GM12878 (cell line): ENCODE measurements at regions not wholly inside any gene's neighbourhood (a gene's known extent, or its start where the extent isn't known, plus 50 kb on each side); places are given as distances from the start of the nearest gene placed in this dataset.
"Not testable (repeated sequence)": the region's sequence is repeated elsewhere in the genome, so short reads cannot be mapped to it uniquely, and the experiment has no call there.

Experiments used
- ATAC-seq: fragments of 200-7000 bp; cut with Tn5 transposase; 3 replicates; pipeline ENCODE4 v1.9.1; 2020; ENCODE audit warnings: mild to moderate bottlenecking, moderate library complexity
- BruUV-seq: library from RNA; stranded (reverse); fragments of 400-500 nt; replicated peaks from 2 replicates; lab custom pipeline; 2021; lab: Mats Ljungman, UMichigan
- CTCF ChIA-PET: fragments of 300-600 bp; sonication (Branson Sonifier 250); formaldehyde crosslinking; extraction: SDS; loops from one replicate; lab custom pipeline; 2021; ENCODE audit warnings: inconsistent platforms; lab: Yijun Ruan, JAX
- POLR2A ChIA-PET: fragments of 350-600 bp; formaldehyde crosslinking; extraction: SDS; loops from one replicate; lab custom pipeline; 2021; ENCODE audit warnings: inconsistent platforms; lab: Charles Lee
- RAD21 ChIA-PET: fragments of 300-600 bp; sonication (Branson Sonifier 250); formaldehyde crosslinking; loops from one replicate; lab custom pipeline; 2023; ENCODE audit warnings: antibody characterized with exemption; ENCODE audit not compliant: unreplicated experiment; lab: Charles Lee
- SMC1A ChIA-PET: fragments of 300-600 bp; sonication (Branson Sonifier 250); formaldehyde crosslinking; loops from one replicate; lab custom pipeline; 2023; ENCODE audit not compliant: unreplicated experiment, uncharacterized antibody; lab: Charles Lee
- DNase-seq: peaks from one replicate; pipeline ENCODE4 v3.0.0-alpha.2; 2011; ENCODE audit warnings: low read depth, low spot score
- FAIRE-seq: peaks from 3 replicates; lab custom pipeline; 2011; peaks lifted over from hg19 to GRCh38; lab: Jason Lieb, UNC
- H2AFZ ChIP-seq: 2 replicates; pipeline ENCODE4 v1.6.0; 2011; ENCODE audit warnings: low read depth, low read length, control low read depth; ENCODE audit not compliant: control insufficient read depth
- H3K27ac ChIP-seq: 2 replicates; pipeline ENCODE4 v1.5.1; 2011; ENCODE audit warnings: control low read depth; ENCODE audit not compliant: control insufficient read depth, insufficient read depth
- H3K27me3 ChIP-seq, 2 experiments: replicated peaks in 1 of 2; 2 replicates each; pipeline versions ENCODE4 v1.6.0 to v1.6.1; 2011; ENCODE audit warnings: low read length in 1 of 2; ENCODE audit not compliant: control insufficient read depth in 2 of 2, insufficient read depth in 2 of 2
- H3K36me3 ChIP-seq, 2 experiments: 2 replicates each; pipeline ENCODE4 v1.5.1; 2011; ENCODE audit warnings: low read length in 1 of 2; ENCODE audit not compliant: control insufficient read depth in 2 of 2, insufficient read depth in 2 of 2
- H3K4me1 ChIP-seq: 2 replicates; pipeline ENCODE4 v1.6.1; 2011; ENCODE audit warnings: mild to moderate bottlenecking, low read length, moderate library complexity, mixed read lengths; ENCODE audit not compliant: control insufficient read depth, insufficient read depth
- H3K4me2 ChIP-seq: 2 replicates; pipeline ENCODE4 v1.6.0; 2011; ENCODE audit warnings: control low read depth; ENCODE audit not compliant: control insufficient read depth, insufficient read depth
- H3K4me3 ChIP-seq: fragments of 200-600 bp; sonication (generic); 2 replicates; pipeline ENCODE4 v1.5.1; 2016
- H3K79me2 ChIP-seq: 2 replicates; pipeline ENCODE4 v1.6.0; 2011; ENCODE audit warnings: low read length; ENCODE audit not compliant: control insufficient read depth, insufficient read depth
- H3K9ac ChIP-seq: 2 replicates; pipeline ENCODE4 v1.8.0; 2011; ENCODE audit warnings: low read length, control low read depth, mixed read lengths; ENCODE audit not compliant: control insufficient read depth, insufficient read depth
- H3K9me3 ChIP-seq: replicated peaks from 3 replicates; pipeline ENCODE4 v1.5.1; 2011; ENCODE audit warnings: mild to moderate bottlenecking, low read length; ENCODE audit not compliant: control insufficient read depth, insufficient read depth
- H4K20me1 ChIP-seq: 2 replicates; pipeline ENCODE4 v1.6.0; 2011; ENCODE audit not compliant: control insufficient read depth, insufficient read depth
- CBX3 ChIP-seq: fragments of 200-600 bp; sonication (generic); IDR thresholded peaks from 2 replicates; pipeline ENCODE4 v1.6.1; 2016; ENCODE audit warnings: low read depth, borderline replicate concordance
- CEBPB ChIP-seq, 2 experiments: fragments of 150-350 bp in 1 of 2; IDR thresholded peaks; 2 replicates each; pipeline ENCODE4 v1.6.1; 2012 to 2014; ENCODE audit warnings: low read depth in 2 of 2, low read length in 2 of 2, borderline replicate concordance in 1 of 2, inconsistent platforms in 1 of 2
- CREM ChIP-seq: IDR thresholded peaks from 2 replicates; pipeline ENCODE4 v1.6.1; 2014; ENCODE audit warnings: antibody characterized with exemption, low read depth
- DPF2 ChIP-seq: fragments of 450-650 bp; IDR thresholded peaks from 2 replicates; pipeline ENCODE4 v1.6.1; 2017; ENCODE audit warnings: mild to moderate bottlenecking
- EP300 ChIP-seq, 2 experiments: fragments of 150-350 bp in 1 of 2; IDR thresholded peaks; 2 replicates each; pipeline ENCODE4 v1.6.1; 2011 to 2012; ENCODE audit warnings: low read depth in 2 of 2, low read length in 2 of 2, borderline replicate concordance in 1 of 2, improper control_type of control experiment in 1 of 2, inconsistent platforms in 1 of 2; ENCODE audit not compliant: control insufficient read depth in 1 of 2
- IKZF2 ChIP-seq, 2 experiments: fragments of 450-650 bp; IDR thresholded peaks; 2 replicates each; pipeline ENCODE4 v1.6.1; 2017; ENCODE audit warnings: mild to moderate bottlenecking in 2 of 2, moderate library complexity in 2 of 2
- JUND ChIP-seq: IDR thresholded peaks from 2 replicates; pipeline ENCODE4 v1.6.1; 2012; ENCODE audit warnings: low read depth, mild to moderate bottlenecking, low read length, improper control_type of control experiment, moderate library complexity
- MXI1 ChIP-seq: fragments of 150-350 bp; IDR thresholded peaks from 2 replicates; pipeline ENCODE4 v1.6.1; 2011; ENCODE audit warnings: low read depth, mild to moderate bottlenecking, inconsistent platforms, low read length, improper control_type of control experiment
- NFIC ChIP-seq: IDR thresholded peaks from 2 replicates; pipeline ENCODE4 v1.6.1; 2012; ENCODE audit warnings: low read depth, mild to moderate bottlenecking, inconsistent platforms, low read length, moderate library complexity
- NR2C1 ChIP-seq: fragments of 450-650 bp; IDR thresholded peaks from 2 replicates; pipeline ENCODE4 v1.6.1; 2017; ENCODE audit warnings: antibody characterized with exemption, mild to moderate bottlenecking, moderate library complexity
- NR2C2 ChIP-seq: IDR thresholded peaks from 2 replicates; pipeline ENCODE4 v1.6.1; 2011; ENCODE audit warnings: borderline replicate concordance, low read depth; ENCODE audit not compliant: control insufficient read depth, insufficient read length
- PML ChIP-seq: IDR thresholded peaks from 2 replicates; pipeline ENCODE4 v1.6.1; 2012; ENCODE audit warnings: low read length, inconsistent platforms
- POU2F2 ChIP-seq: IDR thresholded peaks from 3 replicates; pipeline ENCODE4 v1.6.1; 2011; ENCODE audit warnings: low read depth, mild to moderate bottlenecking, low read length, borderline replicate concordance
- RELA ChIP-seq: fragments of 450-650 bp; IDR thresholded peaks from 2 replicates; pipeline ENCODE4 v1.8.0; 2014; ENCODE audit warnings: borderline replicate concordance; ENCODE audit not compliant: partially characterized antibody
- TCF7 ChIP-seq: IDR thresholded peaks from 2 replicates; pipeline ENCODE4 v1.6.1; 2014; ENCODE audit warnings: antibody characterized with exemption, borderline replicate concordance
- YY1 ChIP-seq: IDR thresholded peaks from 2 replicates; pipeline ENCODE4 v1.6.1; 2011; ENCODE audit warnings: low read depth, mild to moderate bottlenecking, low read length
- ZNF24 ChIP-seq: fragments of 450-650 bp; IDR thresholded peaks from 2 replicates; pipeline ENCODE4 v1.6.1; 2017; ENCODE audit warnings: antibody characterized with exemption, mild to moderate bottlenecking
- ZNF274 ChIP-seq: IDR thresholded peaks from one replicate; pipeline ENCODE4 v1.8.0; 2011; ENCODE audit not compliant: insufficient read length, insufficient read depth
- WGBS: methylation state at CpG from one replicate; pipeline ENCODE4 v1.1.6; 2016; ENCODE audit warnings: low lambda C conversion rate; ENCODE audit not compliant: insufficient replicate concordance, insufficient coverage; ENCODE audit errors: missing lambda C conversion rate; 5-methylcytosine and 5-hydroxymethylcytosine counted together
- in situ Hi-C: fragments of 300-500 bp; cut with MboI; formaldehyde crosslinking; loops from 9 replicates; pipeline ENCODE4 v1.14.3; 2018; ENCODE audit warnings: mixed read lengths
- intact Hi-C: fragments of 100-400 bp; cut with micrococcal nuclease; formaldehyde crosslinking; loops from one replicate; pipeline ENCODE4 v1.14.2; 2022; ENCODE audit not compliant: unreplicated experiment

DNA sequence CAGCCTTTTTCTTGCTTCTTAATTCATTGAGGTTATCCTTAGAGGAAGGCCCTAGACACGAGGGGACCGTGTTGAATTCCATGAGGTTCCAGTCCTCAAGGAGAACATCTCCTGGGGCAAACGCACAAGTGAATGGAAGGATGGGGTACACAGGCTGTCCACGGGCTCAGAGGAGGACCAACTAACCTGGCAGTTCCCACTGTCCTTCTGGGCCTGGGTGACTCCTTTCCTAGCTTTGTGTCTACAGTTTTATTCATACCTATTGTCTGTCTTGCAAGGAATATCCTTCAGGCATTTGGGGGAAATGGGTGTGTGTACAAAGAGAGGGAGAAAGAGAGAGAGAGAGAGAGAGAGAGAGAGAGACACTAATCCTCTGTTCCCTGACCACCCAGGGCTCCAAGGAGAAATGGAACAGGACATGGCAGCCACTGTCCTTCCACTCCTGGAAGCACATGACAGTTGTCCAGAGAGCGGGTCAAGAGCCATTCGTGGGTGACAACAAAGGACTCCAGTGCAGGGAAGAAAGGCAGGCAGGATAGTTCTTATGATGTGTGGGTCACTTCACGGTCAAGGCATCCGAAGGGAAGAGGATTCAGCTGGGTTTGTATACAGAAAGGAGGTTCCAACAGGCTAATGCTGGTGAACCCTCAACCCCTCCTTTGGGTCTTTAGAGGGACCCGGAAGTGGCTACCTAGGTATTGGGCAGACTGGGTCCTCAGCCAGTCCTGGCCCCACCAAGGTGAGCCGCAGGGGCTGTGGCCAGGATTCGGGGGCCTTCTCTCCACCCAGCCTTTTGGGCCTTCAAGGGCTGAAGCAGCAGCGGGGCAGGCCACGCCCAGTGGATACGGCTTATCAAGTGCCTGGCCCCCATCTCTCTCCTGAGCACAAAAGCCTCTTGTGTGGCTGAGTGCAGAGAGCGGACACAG lies 150.6 kb downstream of the MYCN start (continued):
- TF ChIP-seq EP300 (IDR thresholded peaks at IDR 0.05; ENCODE audit: borderline replicate concordance in 1 of 2, control insufficient read depth in 1 of 2, low read depth in 2 of 2, low read length in 2 of 2), result no peak
- no peak for TF ChIP-seq IKZF2 (IDR thresholded peaks at IDR 0.05)
- TF ChIP-seq CREM, result no peak
- TF ChIP-seq ZNF274, result no peak

DNA sequence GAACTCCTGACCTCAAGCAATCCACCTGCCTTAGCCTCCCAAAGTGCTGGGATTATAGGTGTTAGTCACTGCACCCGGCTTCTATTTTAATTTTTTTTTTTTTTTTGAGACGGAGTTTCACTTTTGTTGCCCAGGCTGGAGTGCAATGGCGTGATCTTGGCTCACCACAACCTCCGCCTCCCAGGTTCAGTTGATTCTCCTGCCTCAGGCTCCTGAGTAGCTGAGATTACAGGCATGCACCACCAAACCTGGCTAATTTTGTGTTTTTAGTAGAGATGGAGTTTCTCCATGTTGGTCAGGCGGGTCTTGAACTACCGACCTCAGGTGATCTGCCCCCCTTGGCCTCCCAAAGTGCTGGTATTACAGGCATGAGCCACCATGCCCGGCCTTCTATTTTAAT lies 149.1 kb downstream of the MYCN start:
- H3K9ac ChIP-seq, H3K36me3 ChIP-seq, H3K9me3 ChIP-seq, H3K27me3 ChIP-seq, H3K4me1 ChIP-seq, DNase-seq, BruUV-seq, H3K4me2 ChIP-seq, FAIRE-seq, intact Hi-C loops, RAD21 ChIA-PET, H2AFZ ChIP-seq, SMC1A ChIA-PET, H3K79me2 ChIP-seq, in situ Hi-C loops, H3K27ac ChIP-seq, H4K20me1 ChIP-seq, ATAC-seq, CTCF ChIA-PET, H3K4me3 ChIP-seq, POLR2A ChIA-PET: not testable (repeated sequence)
- WGBS, result 17% methylated on average over 6 of the region's 7 CpGs

DNA sequence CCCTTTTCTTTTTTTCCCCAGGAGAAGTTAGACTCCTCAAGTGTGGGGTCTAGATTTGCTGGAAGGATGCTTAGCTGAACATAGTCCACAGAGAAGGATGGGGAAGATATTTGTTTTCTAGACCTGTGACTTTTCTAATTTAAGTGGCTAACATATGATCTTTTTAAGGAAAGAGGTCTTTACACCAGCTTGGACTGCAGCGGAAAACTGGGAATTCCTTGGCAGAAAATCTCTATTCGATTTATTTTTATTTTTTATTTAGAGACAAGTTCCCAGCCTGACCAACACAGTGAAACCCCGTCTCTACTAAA lies 148.4 kb downstream of the MYCN start:
- RAD21 ChIA-PET, result no interaction called here
- no peak overlapping the region for H3K27ac ChIP-seq
- CTCF ChIA-PET, result no interaction called here
- no peak overlapping the region for H3K4me2 ChIP-seq
- WGBS, result 8% methylated on average over 3 of the region's 3 CpGs
- BruUV-seq, result no TSS peak
- H3K9ac ChIP-seq, result no peak overlapping the region
- H3K27me3 ChIP-seq, result no peaks in the 10 kb centered on the region; a peak in 2 of 4 replicates
- DNase-seq, result no peak
- intact Hi-C loops (no loop called here), in situ Hi-C loops (no loop called here)
- no peaks in the 10 kb centered on the region for H3K4me1 ChIP-seq
- no peak overlapping the region for H3K4me3 ChIP-seq
- no peaks in the 10 kb centered on the region for H3K79me2 ChIP-seq
- SMC1A ChIA-PET, result no interaction called here
- H2AFZ ChIP-seq, result no peak overlapping the region
- H3K36me3 ChIP-seq, result no peaks in the 10 kb centered on the region
- H4K20me1 ChIP-seq, result no peaks in the 10 kb centered on the region
- ATAC-seq, result no peak
- FAIRE-seq, result no peak
- POLR2A ChIA-PET, result no interaction called here
- H3K9me3 ChIP-seq, result no peaks in the 10 kb centered on the region
- no peak for TF ChIP-seq ZNF24
- TF ChIP-seq CBX3, result no peak
- no peak for TF ChIP-seq ZNF274
- TF ChIP-seq POU2F2, result no peak
- TF ChIP-seq NR2C2, result no peak
- TF ChIP-seq TCF7, result no peak
- TF ChIP-seq NFIC, result no peak
- no peak for TF ChIP-seq RELA
- TF ChIP-seq YY1, result no peak
- TF ChIP-seq MXI1, result no peak
- no peak for TF ChIP-seq PML
- no peak for TF ChIP-seq CEBPB (IDR thresholded peaks at IDR 0.05; ENCODE audit: borderline replicate concordance in 1 of 2, low read depth in 2 of 2, low read length in 2 of 2)
- TF ChIP-seq NR2C1, result no peak
- TF ChIP-seq JUND, result no peak
- TF ChIP-seq DPF2, result no peak
